ENCODE measurements at regions not wholly inside any gene's neighbourhood (a gene's known extent, or its start where the extent isn't known, plus 50 kb on each side); places are given as distances from the start of the nearest gene placed in this dataset.

DNA sequence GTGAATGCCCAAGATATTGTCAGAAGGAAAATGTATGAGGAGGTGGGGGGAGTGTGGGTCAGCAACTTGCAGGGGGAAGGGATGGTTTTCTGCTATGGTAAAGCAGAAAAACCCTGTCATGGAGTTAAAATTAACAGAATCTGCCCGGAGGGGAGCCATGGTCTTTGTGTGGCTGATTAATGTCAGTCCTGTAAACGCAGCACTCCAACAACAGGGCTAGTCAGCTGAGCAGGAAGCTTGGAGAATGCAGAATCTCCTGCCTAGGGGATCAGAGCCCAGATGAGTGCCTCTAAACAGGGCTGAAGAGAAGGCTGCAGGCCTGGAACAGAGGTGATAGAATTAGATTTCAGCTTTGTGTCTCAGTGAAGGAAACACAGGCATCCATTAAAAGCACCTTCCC is 140.9 kb upstream of the MTNR1B start:
- H3K27ac Mint-ChIP-seq: no peak overlapping the region

DNA sequence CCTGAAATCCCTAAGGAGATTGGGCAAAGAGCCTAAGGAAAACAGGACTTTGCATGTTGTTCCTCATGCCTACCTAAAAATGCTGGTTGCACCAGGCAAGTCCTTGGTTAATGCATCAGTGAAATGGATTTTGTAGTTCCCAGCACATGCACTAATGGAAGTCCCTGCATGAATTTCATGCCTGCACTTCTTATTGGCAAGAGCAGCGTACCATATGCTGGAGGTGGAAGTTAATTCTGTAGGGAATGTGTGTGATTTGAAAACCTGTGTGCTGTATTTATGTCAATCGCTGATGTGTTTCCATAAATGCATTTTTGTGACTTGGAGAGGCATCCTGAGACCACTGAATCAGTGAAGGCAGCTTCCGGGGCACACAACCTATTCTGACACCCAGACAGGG is 140.3 kb upstream of the MTNR1B start:
- Mint-ChIP-seq H3K9me3 (no peaks in the 10 kb centered on the region), H3K27ac (no peak overlapping the region), H3K36me3 (ENCODE audit: low read depth) (no peaks in the 10 kb centered on the region), H3K4me1 (no peaks in the 10 kb centered on the region), H3K4me3 (no peak overlapping the region), H3K27me3 (no peaks in the 10 kb centered on the region)
- ATAC-seq (ENCODE audit: low read depth): no peak
- TF ChIP-seq, protein P1, sequence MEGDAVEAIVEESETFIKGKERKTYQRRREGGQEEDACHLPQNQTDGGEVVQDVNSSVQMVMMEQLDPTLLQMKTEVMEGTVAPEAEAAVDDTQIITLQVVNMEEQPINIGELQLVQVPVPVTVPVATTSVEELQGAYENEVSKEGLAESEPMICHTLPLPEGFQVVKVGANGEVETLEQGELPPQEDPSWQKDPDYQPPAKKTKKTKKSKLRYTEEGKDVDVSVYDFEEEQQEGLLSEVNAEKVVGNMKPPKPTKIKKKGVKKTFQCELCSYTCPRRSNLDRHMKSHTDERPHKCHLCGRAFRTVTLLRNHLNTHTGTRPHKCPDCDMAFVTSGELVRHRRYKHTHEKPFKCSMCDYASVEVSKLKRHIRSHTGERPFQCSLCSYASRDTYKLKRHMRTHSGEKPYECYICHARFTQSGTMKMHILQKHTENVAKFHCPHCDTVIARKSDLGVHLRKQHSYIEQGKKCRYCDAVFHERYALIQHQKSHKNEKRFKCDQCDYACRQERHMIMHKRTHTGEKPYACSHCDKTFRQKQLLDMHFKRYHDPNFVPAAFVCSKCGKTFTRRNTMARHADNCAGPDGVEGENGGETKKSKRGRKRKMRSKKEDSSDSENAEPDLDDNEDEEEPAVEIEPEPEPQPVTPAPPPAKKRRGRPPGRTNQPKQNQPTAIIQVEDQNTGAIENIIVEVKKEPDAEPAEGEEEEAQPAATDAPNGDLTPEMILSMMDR (IDR thresholded peaks at IDR 0.05): no peak
- intact Hi-C loops (cut with micrococcal nuclease): no loop called here
- CTCF ChIA-PET: no interaction called here
- DNase-seq: no peak
- POLR2A ChIA-PET: no interaction called here

More for the DNA sequence above, 140.9 kb upstream of the MTNR1B start:
- Mint-ChIP-seq H3K4me1 (no peaks in the 10 kb centered on the region), H3K27me3 (no peaks in the 10 kb centered on the region), H3K4me3 (no peak overlapping the region), H3K9me3 (no peaks in the 10 kb centered on the region), H3K36me3 (ENCODE audit: low read depth) (no peaks in the 10 kb centered on the region)
- intact Hi-C loops (cut with micrococcal nuclease): no loop called here
- CTCF ChIA-PET: no interaction called here
- POLR2A ChIA-PET: no interaction called here
- DNase-seq (no peak), ATAC-seq (ENCODE audit: low read depth) (no peak)
- TF ChIP-seq, protein P1 (IDR thresholded peaks at IDR 0.05): no peak

DNA sequence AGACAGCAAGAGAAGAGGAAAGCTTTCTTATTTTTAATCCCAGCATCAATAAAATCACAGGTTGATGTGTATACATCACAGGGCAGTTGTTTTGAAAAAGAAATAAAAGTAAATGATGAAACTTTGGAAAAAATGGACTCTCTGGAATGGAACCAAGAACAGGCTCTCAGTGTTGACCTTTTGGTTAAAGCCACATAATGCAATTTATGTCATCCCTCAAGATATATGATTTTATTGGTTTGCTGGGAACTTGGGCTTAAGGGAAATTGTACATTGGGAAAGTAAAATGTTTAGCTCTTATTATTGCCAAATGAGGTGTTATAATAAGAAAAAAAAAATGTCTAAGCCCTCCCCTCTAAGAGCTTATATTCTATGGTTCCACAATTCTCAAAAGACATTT is 139.8 kb upstream of the MTNR1B start:
- DNase-seq: no peak
- no peak for ATAC-seq (ENCODE audit: low read depth)
- H3K27me3 Mint-ChIP-seq: no peaks in the 10 kb centered on the region
- ChIA-PET POLR2A (no interaction called here), CTCF (no interaction called here)
- TF ChIP-seq, protein P1 (IDR thresholded peaks at IDR 0.05): no peak
- no peak overlapping the region for H3K27ac Mint-ChIP-seq
- no peaks in the 10 kb centered on the region for H3K4me1 Mint-ChIP-seq
- no peaks in the 10 kb centered on the region for H3K36me3 Mint-ChIP-seq (ENCODE audit: low read depth)
- H3K4me3 Mint-ChIP-seq: no peak overlapping the region
- intact Hi-C loops (cut with micrococcal nuclease): no loop called here
- H3K9me3 Mint-ChIP-seq: no peaks in the 10 kb centered on the region

DNA sequence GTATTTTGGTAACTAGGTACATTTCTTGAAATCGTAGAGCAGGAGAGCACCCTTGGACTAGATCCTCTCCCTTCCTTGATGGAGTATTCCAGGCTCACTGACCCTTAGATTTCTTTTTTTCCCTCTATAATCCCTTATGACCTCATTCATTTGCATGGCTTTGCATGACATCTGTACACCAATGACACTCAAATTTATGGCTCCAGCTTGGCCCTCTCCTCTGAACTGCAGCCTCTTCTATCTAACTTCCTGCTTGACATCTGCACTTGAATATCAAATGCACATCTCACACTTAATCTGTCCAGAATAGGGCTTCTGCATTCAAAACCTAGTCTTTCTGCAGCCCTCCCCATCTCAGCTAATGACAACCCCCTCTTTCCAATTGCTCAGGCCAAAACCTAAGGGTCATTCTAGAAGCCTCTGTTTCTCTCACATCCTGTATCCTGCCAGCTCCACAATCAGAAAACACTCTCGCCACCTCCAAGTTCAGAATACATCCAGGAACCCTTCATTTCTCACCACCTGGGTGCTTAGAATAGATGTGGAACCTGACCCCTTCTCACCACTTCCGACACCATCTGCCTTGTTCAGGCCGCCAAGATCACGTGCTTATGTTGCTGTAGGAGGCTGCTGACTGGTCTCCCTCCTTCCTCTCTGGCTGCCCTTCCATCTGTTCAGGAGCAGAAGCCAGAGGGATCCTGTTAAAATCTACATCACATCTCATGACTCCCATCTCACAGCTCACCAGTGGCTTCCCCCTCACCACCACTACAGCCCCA is 138.9 kb upstream of the MTNR1B start:
- Mint-ChIP-seq H3K4me1 (no peaks in the 10 kb centered on the region), H3K4me3 (no peak overlapping the region), H3K36me3 (ENCODE audit: low read depth) (no peaks in the 10 kb centered on the region), H3K27me3 (no peaks in the 10 kb centered on the region), H3K27ac (no peak overlapping the region), H3K9me3 (no peaks in the 10 kb centered on the region)
- DNase-seq (no peak), ATAC-seq (ENCODE audit: low read depth) (no peak)
- TF ChIP-seq, protein P1 (IDR thresholded peaks at IDR 0.05): no peak
- intact Hi-C loops (cut with micrococcal nuclease): no loop called here
- ChIA-PET POLR2A (no interaction called here), CTCF (no interaction called here)

DNA sequence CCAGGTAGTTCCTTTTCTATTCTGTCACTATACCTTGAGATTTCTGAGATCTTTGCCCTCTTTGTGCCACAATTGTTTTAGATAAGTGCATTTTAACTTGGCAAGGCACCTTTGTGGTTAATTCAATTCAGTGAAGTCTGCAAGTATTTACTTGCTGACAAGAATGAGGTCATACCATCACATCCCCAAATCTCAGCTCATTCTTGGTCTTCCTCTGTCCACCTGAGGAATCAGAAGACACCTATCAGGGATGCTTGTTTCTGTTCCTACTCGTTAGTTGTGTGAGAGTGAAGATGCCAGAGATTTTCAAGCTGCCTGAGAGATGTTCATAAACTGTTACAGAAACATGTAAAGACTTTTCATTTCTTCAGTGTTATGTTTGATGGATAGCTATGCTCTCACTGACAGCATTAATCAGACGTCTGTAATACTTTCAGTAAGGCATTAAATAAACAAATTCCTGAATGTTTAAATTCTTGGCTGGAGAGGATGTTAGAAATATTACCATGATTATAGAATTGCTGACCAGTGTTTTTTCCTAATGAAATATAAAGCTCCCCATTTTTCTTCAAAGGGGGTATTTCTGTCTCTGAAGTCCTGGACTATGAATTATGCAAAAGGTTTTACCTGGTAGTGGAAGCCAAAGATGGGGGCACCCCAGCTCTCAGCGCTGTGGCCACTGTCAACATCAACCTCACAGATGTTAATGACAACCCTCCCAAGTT is 135.0 kb upstream of the MTNR1B start:
- Mint-ChIP-seq H3K27me3 (no peaks in the 10 kb centered on the region), H3K4me3 (no peak overlapping the region), H3K36me3 (ENCODE audit: low read depth) (no peaks in the 10 kb centered on the region), H3K4me1 (no peaks in the 10 kb centered on the region), H3K27ac (no peak overlapping the region), H3K9me3 (no peaks in the 10 kb centered on the region)
- POLR2A ChIA-PET: no interaction called here
- intact Hi-C loops (cut with micrococcal nuclease): no loop called here
- DNase-seq (no peak), ATAC-seq (ENCODE audit: low read depth) (no peak)
- TF ChIP-seq, protein P1 (IDR thresholded peaks at IDR 0.05): no peak
- CTCF ChIA-PET: no interaction called here

Data from activated B cell treated with CpG ODN at 0.5 μM for 24 hours (primary cell).